ENCODE measurements at regions not wholly inside any gene's neighbourhood (a gene's known extent, or its start where the extent isn't known, plus 50 kb on each side); places are given as distances from the start of the nearest gene placed in this dataset.

GRCh38 chr12:103178366-103179080, 221.0 kb downstream of the ASCL1 start:
- DNase-seq, result peak in 18 of 51 donors; percentile 1 to 28 (median 18)

DNA sequence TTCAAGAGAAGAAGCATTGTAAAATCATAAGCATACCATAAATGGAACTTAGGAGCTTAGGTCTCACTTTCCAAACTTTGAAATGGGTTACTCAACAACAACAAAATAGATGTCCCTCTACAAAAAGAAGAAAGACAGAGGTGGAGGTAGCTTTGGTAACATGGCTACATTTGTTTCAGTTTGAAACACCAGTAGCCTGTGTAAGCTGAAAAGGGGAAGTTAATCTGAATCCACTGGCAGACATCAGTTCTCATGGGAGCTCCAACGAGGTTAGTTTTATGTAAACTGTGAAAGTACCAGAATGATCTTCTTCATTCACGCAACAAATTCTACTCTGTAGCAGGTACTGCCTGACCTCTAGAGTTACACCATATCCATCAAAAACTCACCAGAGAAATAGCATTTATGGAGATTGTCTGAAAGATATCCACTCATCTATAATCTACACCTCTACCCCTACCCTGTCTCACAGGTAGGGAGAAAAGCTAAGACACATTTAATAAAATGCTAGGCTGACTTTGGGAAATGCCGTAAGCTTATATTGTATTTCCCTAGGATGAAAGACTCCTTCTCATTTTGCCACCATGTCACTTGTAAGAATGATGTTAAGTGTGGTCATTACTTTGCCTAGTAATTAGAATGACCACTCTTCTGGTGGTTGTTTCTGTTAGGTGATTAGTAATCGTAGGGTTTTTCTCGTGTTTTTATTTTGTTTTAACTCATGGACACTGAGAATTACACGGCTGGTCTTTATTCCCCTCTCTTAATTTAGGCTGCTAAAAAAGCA, 224.1 kb downstream of the ASCL1 start:
- DNase-seq, result no peak

GRCh38 chr12:103182299-103182698, 224.8 kb downstream of the ASCL1 start:
- no peak for DNase-seq

GRCh38 chr12:103196467-103196866, 239.0 kb downstream of the ASCL1 start:
- DNase-seq, result no peak

GRCh38 chr12:103197725-103198388, 240.4 kb downstream of the ASCL1 start:
- no peak for DNase-seq

- no peak for DNase-seq
These were observed 241.0 kb downstream of the ASCL1 start for GRCh38 chr12:103198499-103198898.

DNA sequence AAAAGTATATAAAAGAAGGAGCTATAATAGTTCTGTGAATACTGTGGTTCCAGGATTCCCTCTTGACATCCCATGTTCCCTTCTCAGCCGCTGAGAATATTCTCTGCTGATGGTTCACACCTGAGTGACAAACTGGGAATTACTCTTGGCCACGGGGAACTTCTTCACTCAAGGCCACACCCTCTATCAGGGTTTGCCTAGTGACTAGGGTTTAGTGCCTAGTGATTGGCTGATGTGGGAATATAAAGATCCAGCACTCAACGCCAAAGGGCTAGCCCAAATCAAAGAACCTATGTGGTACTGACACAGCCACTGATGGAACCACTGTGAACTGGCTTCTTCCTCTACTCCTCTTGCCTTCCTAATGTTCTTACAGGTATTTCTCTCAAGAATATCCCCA, 248.4 kb downstream of the ASCL1 start:
- DNase-seq, result no peak

- no peak for DNase-seq
These were observed 250.5 kb downstream of the ASCL1 start for GRCh38 chr12:103207936-103208335.

- no peak for DNase-seq
These were observed 254.6 kb downstream of the C12orf42 start for GRCh38 chr12:103241184-103241583.

- no peak for DNase-seq
These were observed 251.2 kb downstream of the C12orf42 start for GRCh38 chr12:103244596-103244995.

GRCh38 chr12:103247531-103247930, 248.2 kb downstream of the C12orf42 start:
- no peak for DNase-seq

DNA sequence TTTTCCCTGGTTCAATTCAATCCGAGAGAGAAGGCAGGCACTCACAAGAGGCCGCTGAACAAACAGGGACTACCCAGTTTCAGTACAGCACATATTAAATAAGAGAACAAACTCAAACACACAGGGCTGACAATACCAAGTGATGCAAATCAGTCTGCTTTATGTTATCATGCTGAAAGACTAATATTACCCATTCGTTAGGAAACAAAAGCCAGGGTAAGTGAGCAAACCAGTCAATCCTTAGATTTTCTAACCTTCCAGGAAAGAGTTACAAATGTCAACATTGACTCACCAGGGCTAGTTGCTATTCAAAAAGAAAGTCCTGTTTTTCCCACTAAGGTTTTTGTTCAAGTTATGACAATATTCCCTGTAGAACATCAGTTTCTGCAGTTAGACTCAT, 246.2 kb downstream of the C12orf42 start:
- no peak for DNase-seq

- DNase-seq, result no peak
These were observed 245.3 kb downstream of the C12orf42 start for GRCh38 chr12:103250487-103250886.

Data from hypothalamus (tissue), 51 donors.